HepG2 (cell line): ENCODE measurements at regions not wholly inside any gene's neighbourhood (a gene's known extent, or its start where the extent isn't known, plus 50 kb on each side); places are given as distances from the start of the nearest gene placed in this dataset.

ENCODE experiments used
- ATAC-seq: fragments of 200-7000 bp; cut with Tn5 transposase; 3 replicates; pipeline ENCODE4 v1.9.1; 2020; ENCODE audit warnings: mild to moderate bottlenecking, moderate library complexity
- BruUV-seq: library from RNA; stranded (reverse); fragments of 400-500 nt; replicated peaks from 2 replicates; lab custom pipeline; 2021; lab: Mats Ljungman, UMichigan
- CTCF ChIA-PET: fragments of 300-600 bp; formaldehyde crosslinking; extraction: SDS; loops from one replicate; lab custom pipeline; 2021; ENCODE audit warnings: low total read pairs, inconsistent platforms, low intra/inter-chr PET ratio; lab: Yijun Ruan, JAX
- POLR2A ChIA-PET: fragments of 350-600 bp; sonication (Branson Sonifier 250); formaldehyde crosslinking; loops from one replicate; lab custom pipeline; 2020; ENCODE audit warnings: antibody characterized with exemption, inconsistent platforms; lab: Yijun Ruan, JAX
- DNase-seq: peaks from one replicate; pipeline ENCODE4 v3.0.0-alpha.2; 2015; ENCODE audit warnings: low spot score
- FAIRE-seq: peaks from 3 replicates; lab custom pipeline; 2011; peaks lifted over from hg19 to GRCh38; lab: Jason Lieb, UNC
- H2AFZ ChIP-seq: one replicate; pipeline ENCODE4 v1.6.1; 2011; ENCODE audit warnings: low read length, inconsistent platforms
- H3K27ac ChIP-seq: fragments of 300-600 bp; 3 replicates; pipeline ENCODE4 v1.8.0; 2011; ENCODE audit warnings: mixed run types, mild to moderate bottlenecking, mixed read lengths, low read length, inconsistent platforms; ENCODE audit not compliant: insufficient read depth; ENCODE audit errors: extremely low read length
- H3K27me3 ChIP-seq, 2 experiments: fragments of 200-600 bp in 1 of 2; 2 replicates in 1 of 2; 3 replicates in 1 of 2; pipeline versions ENCODE4 v1.6.0 to v1.8.0; 2011; ENCODE audit warnings: low read length in 2 of 2, mild to moderate bottlenecking in 2 of 2, moderate library complexity in 2 of 2, inconsistent platforms in 1 of 2; ENCODE audit not compliant: insufficient read depth in 2 of 2, control insufficient read depth in 1 of 2
- H3K36me3 ChIP-seq, 2 experiments: fragments of 200-600 bp in 1 of 2; replicated peaks in 1 of 2; 2 replicates in 1 of 2; 3 replicates in 1 of 2; pipeline versions ENCODE4 v1.5.1 to v1.8.0; 2011; ENCODE audit warnings: low read length in 2 of 2, inconsistent platforms in 1 of 2; ENCODE audit not compliant: insufficient read depth in 2 of 2, control insufficient read depth in 1 of 2
- H3K4me1 ChIP-seq: 2 replicates; pipeline ENCODE4 v1.5.1; 2012; ENCODE audit warnings: low read length, inconsistent platforms; ENCODE audit not compliant: insufficient read depth
- H3K4me2 ChIP-seq: 2 replicates; pipeline ENCODE4 v1.6.0; 2011; ENCODE audit warnings: low read depth, low read length, inconsistent platforms
- H3K4me3 ChIP-seq, 3 experiments: fragments of 200-600 bp in 1 of 3; sonication (generic), shearing (Covaris generic) in 1 of 3; replicated peaks in 1 of 3; 2 replicates each; pipeline ENCODE4 v1.5.1; 2011 to 2016; ENCODE audit warnings: low read length in 3 of 3, inconsistent platforms in 2 of 3, low read depth in 2 of 3, mild to moderate bottlenecking in 2 of 3, control low read depth in 1 of 3, mixed read lengths in 1 of 3; ENCODE audit not compliant: insufficient read depth in 1 of 3
- H3K79me2 ChIP-seq: one replicate; pipeline ENCODE4 v1.6.1; 2011; ENCODE audit warnings: low read length, inconsistent platforms; ENCODE audit not compliant: insufficient read depth
- H3K9ac ChIP-seq: 2 replicates; pipeline ENCODE4 v1.6.0; 2011; ENCODE audit warnings: mild to moderate bottlenecking, low read depth, low read length, inconsistent platforms; ENCODE audit not compliant: insufficient read depth
- H3K9me3 ChIP-seq: 2 replicates; pipeline ENCODE4 v1.5.1; 2012; ENCODE audit warnings: mild to moderate bottlenecking, low read length
- H4K20me1 ChIP-seq: 2 replicates; pipeline ENCODE4 v1.6.0; 2011; ENCODE audit warnings: inconsistent platforms, mild to moderate bottlenecking, low read length, moderate library complexity; ENCODE audit not compliant: insufficient read depth
- ELF1 ChIP-seq: sonication (generic); formaldehyde crosslinking; IDR thresholded peaks from 2 replicates; pipeline ENCODE4 v1.4.0; 2020; ENCODE audit warnings: missing genetic modification reagents
- HNRNPUL1 ChIP-seq: fragments of 200-400 bp; formaldehyde crosslinking; IDR thresholded peaks from 2 replicates; pipeline ENCODE4 v1.6.1; 2017; ENCODE audit warnings: low read depth, mild to moderate bottlenecking, low read length, moderate library complexity
- KDM1A ChIP-seq: IDR thresholded peaks from 2 replicates; pipeline ENCODE4 v1.6.1; 2016; ENCODE audit warnings: missing compliant biosample characterization
- MNT ChIP-seq: fragments of 450-650 bp; IDR thresholded peaks from 2 replicates; pipeline ENCODE4 v1.6.1; 2016
- RERE ChIP-seq: IDR thresholded peaks from 2 replicates; pipeline ENCODE4 v1.6.1; 2016; ENCODE audit warnings: low read depth, missing genetic modification reagents, missing compliant biosample characterization
- SNAPC4 ChIP-seq: sonication (generic); formaldehyde crosslinking; IDR thresholded peaks from 2 replicates; pipeline ENCODE4 v1.4.0; 2020; ENCODE audit warnings: mild to moderate bottlenecking, missing genetic modification reagents
- TCF12 ChIP-seq, 2 experiments: fragments of 450-650 bp in 1 of 2; sonication (generic) in 1 of 2; formaldehyde crosslinking in 1 of 2; IDR thresholded peaks; 2 replicates each; pipeline versions ENCODE4 v1.6.1 to v1.8.0; 2017 to 2022; ENCODE audit warnings: antibody characterized with exemption in 1 of 2, mild to moderate bottlenecking in 1 of 2, missing genetic modification reagents in 1 of 2, moderate library complexity in 1 of 2
- U2AF2 ChIP-seq: fragments of 200-400 bp; formaldehyde crosslinking; IDR thresholded peaks from 2 replicates; pipeline ENCODE4 v1.6.1; 2017; ENCODE audit warnings: low read depth, mild to moderate bottlenecking, low read length
- ZFP1 ChIP-seq: IDR thresholded peaks from 2 replicates; pipeline ENCODE4 v1.6.1; 2016
- ZNF263 ChIP-seq: sonication (generic); formaldehyde crosslinking; IDR thresholded peaks from 2 replicates; pipeline ENCODE4 v1.4.0; 2020; ENCODE audit warnings: missing genetic modification reagents
- ZNF335 ChIP-seq: sonication (generic); formaldehyde crosslinking; IDR thresholded peaks from 2 replicates; pipeline ENCODE4 v1.4.0; 2020; ENCODE audit warnings: missing genetic modification reagents
- ZNF557 ChIP-seq: sonication (generic); formaldehyde crosslinking; IDR thresholded peaks from 2 replicates; pipeline ENCODE4 v1.4.0; 2020; ENCODE audit warnings: missing genetic modification reagents
- ZSCAN22 ChIP-seq: sonication (generic); formaldehyde crosslinking; IDR thresholded peaks from 2 replicates; pipeline ENCODE4 v1.4.0; 2020; ENCODE audit warnings: mild to moderate bottlenecking, missing genetic modification reagents
- WGBS: methylation state at CpG from one replicate; pipeline ENCODE4 v1.1.6; 2017; ENCODE audit warnings: low lambda C conversion rate; 5-methylcytosine and 5-hydroxymethylcytosine counted together
- in situ Hi-C: cut with HindIII; loops from 2 replicates; pipeline ENCODE4 v1.10.0; 2017; ENCODE audit warnings: low pct_unique_long_range_greater_than_20kb; ENCODE audit not compliant: extremely low pct_ligation_motif_present
- intact Hi-C: fragments of 100-400 bp; cut with micrococcal nuclease; formaldehyde crosslinking; loops from one replicate; pipeline ENCODE4 v1.10.0; 2022; ENCODE audit not compliant: unreplicated experiment

GRCh38 chr2:121907928-121908327 is 152.5 kb downstream of the TSN start:
- Histone ChIP-seq H3K27ac (no peak overlapping the region), H3K4me1 (no peaks in the 10 kb centered on the region), H3K9me3 (no peaks in the 10 kb centered on the region), H3K9ac (no peak overlapping the region), H3K79me2 (no peaks in the 10 kb centered on the region), H3K4me3 (no peak overlapping the region), H3K4me2 (no peak overlapping the region), H3K27me3 (peaks cover 7 to 58% of the 10 kb centered on the region in 2 experiments), H2AFZ (no peak overlapping the region), H3K36me3 (no peaks in the 10 kb centered on the region), H4K20me1 (no peaks in the 10 kb centered on the region)
- intact Hi-C loops (no loop called here), in situ Hi-C loops (no loop called here)
- no peak for DNase-seq
- no peak for FAIRE-seq
- POLR2A ChIA-PET = no interaction called here
- ATAC-seq = peak; percentile 45
- BruUV-seq = no TSS peak
- CTCF ChIA-PET = no interaction called here
- 3% methylated on average over 10 of the region's 10 CpGs for WGBS
- TF ChIP-seq ZFP1 (CRISPR knock-in tag) = no peak
- TF ChIP-seq ZNF335 (CRISPR knock-in tag) = no peak
- no peak for TF ChIP-seq TCF12 (IDR thresholded peaks at IDR 0.05)
- no peak for TF ChIP-seq TCF12 (CRISPR knock-in tag; IDR thresholded peaks at IDR 0.05)
- no peak for TF ChIP-seq HNRNPUL1
- TF ChIP-seq ZNF557 (CRISPR knock-in tag) = no peak
- no peak for TF ChIP-seq ZSCAN22 (CRISPR knock-in tag)
- no peak for TF ChIP-seq KDM1A (CRISPR knock-in tag)
- no peak for TF ChIP-seq RERE (CRISPR knock-in tag)
- TF ChIP-seq SNAPC4 (CRISPR knock-in tag) = no peak
- TF ChIP-seq ELF1 (CRISPR knock-in tag) = no peak
- TF ChIP-seq MNT = no peak
- no peak for TF ChIP-seq U2AF2
- no peak for TF ChIP-seq ZNF263 (CRISPR knock-in tag)
